K562 (cell line): ENCODE measurements at regions not wholly inside any gene's neighbourhood (a gene's known extent, or its start where the extent isn't known, plus 50 kb on each side); places are given as distances from the start of the nearest gene placed in this dataset.

Experiments
- ATAC-seq: fragments of 200-7000 bp; cut with Tn5 transposase; 3 replicates; pipeline ENCODE4 v1.9.1; 2020; ENCODE audit warnings: moderate library complexity
- BruUV-seq: library from RNA; stranded (reverse); fragments of 400-500 nt; replicated peaks from 2 replicates; lab custom pipeline; 2021; lab: Mats Ljungman, UMichigan
- CTCF ChIA-PET: fragments of 300-600 bp; formaldehyde crosslinking; extraction: SDS; loops from one replicate; lab custom pipeline; 2021; ENCODE audit warnings: low intra/inter-chr PET ratio; lab: Yijun Ruan, JAX
- POLR2A ChIA-PET: fragments of 300-600, 350-650 bp; sonication (Branson Sonifier 250); formaldehyde crosslinking; extraction: SDS; loops from one replicate; lab custom pipeline; 2021; ENCODE audit warnings: antibody characterized with exemption, inconsistent platforms; lab: Yijun Ruan, JAX
- DNase-seq, 4 experiments: peaks; one replicate each; pipeline versions ENCODE4 v3.0.0 to v3.0.0-alpha.2; 2011 to 2018; ENCODE audit warnings: low spot score in 3 of 4, mixed read lengths in 3 of 4; ENCODE audit errors: extremely low read depth in 1 of 4
- FAIRE-seq: peaks from 2 replicates; lab custom pipeline; 2011; peaks lifted over from hg19 to GRCh38; lab: Jason Lieb, UNC
- H2AFZ ChIP-seq: 2 replicates; pipeline ENCODE4 v1.6.0; 2011; ENCODE audit warnings: low read depth, low read length, control low read depth, inconsistent platforms
- H3K27ac ChIP-seq: fragments of 200-600 bp; 3 replicates; pipeline ENCODE4 v1.8.0; 2011; ENCODE audit warnings: low read depth, mild to moderate bottlenecking, control low read depth, inconsistent platforms, low read length, moderate library complexity, mixed read lengths; ENCODE audit errors: extremely low read depth
- H3K27me3 ChIP-seq, 2 experiments: fragments of 300-600 bp in 1 of 2; 2 replicates in 1 of 2; 3 replicates in 1 of 2; pipeline versions ENCODE4 v1.6.0 to v1.8.0; 2011; ENCODE audit warnings: inconsistent platforms in 2 of 2, low read length in 2 of 2, mild to moderate bottlenecking in 1 of 2, mixed read lengths in 1 of 2, moderate library complexity in 1 of 2; ENCODE audit not compliant: control insufficient read depth in 2 of 2, insufficient read depth in 2 of 2
- H3K36me3 ChIP-seq: fragments of 300-600 bp; 3 replicates; pipeline ENCODE4 v1.8.0; 2011; ENCODE audit warnings: mild to moderate bottlenecking, low read length, inconsistent platforms; ENCODE audit not compliant: control insufficient read depth, insufficient read depth
- H3K4me1 ChIP-seq, 2 experiments: fragments of 200-600 bp in 1 of 2; replicated peaks in 1 of 2; 2 replicates in 1 of 2; 3 replicates in 1 of 2; pipeline versions ENCODE4 v1.5.1 to v1.8.0; 2011; ENCODE audit warnings: inconsistent platforms in 2 of 2, low read length in 2 of 2, mild to moderate bottlenecking in 1 of 2, mixed read lengths in 1 of 2, moderate library complexity in 1 of 2; ENCODE audit not compliant: control insufficient read depth in 2 of 2, insufficient read depth in 2 of 2
- H3K4me2 ChIP-seq: 2 replicates; pipeline ENCODE4 v1.6.1; 2011; ENCODE audit warnings: low read length, control low read depth, inconsistent platforms, mixed read lengths; ENCODE audit not compliant: insufficient read depth
- H3K4me3 ChIP-seq: fragments of 200-600 bp; sonication (generic), shearing (Covaris generic); 2 replicates; pipeline ENCODE4 v1.5.1; 2016; ENCODE audit warnings: control low read depth, inconsistent platforms
- H3K79me2 ChIP-seq: fragments of 200-600 bp; 3 replicates; pipeline ENCODE4 v1.8.0; 2011; ENCODE audit warnings: low read length, inconsistent platforms; ENCODE audit not compliant: control insufficient read depth, insufficient read depth
- H3K9ac ChIP-seq, 2 experiments: 2 replicates each; pipeline versions ENCODE4 v1.6.0 to v1.6.1; 2011; ENCODE audit warnings: low read depth in 2 of 2, low read length in 2 of 2, control low read depth in 1 of 2, inconsistent platforms in 1 of 2, mild to moderate bottlenecking in 1 of 2, mixed read lengths in 1 of 2; ENCODE audit not compliant: insufficient read depth in 1 of 2
- H3K9me1 ChIP-seq: one replicate; pipeline ENCODE4 v1.6.0; 2011; ENCODE audit warnings: inconsistent platforms, mild to moderate bottlenecking, low read length, moderate library complexity; ENCODE audit not compliant: control insufficient read depth, insufficient read depth
- H3K9me3 ChIP-seq: replicated peaks from 2 replicates; pipeline ENCODE4 v1.5.1; 2011; ENCODE audit warnings: low read depth, low read length, inconsistent platforms; ENCODE audit not compliant: control insufficient read depth, insufficient read depth
- H4K20me1 ChIP-seq: replicated peaks from 2 replicates; pipeline ENCODE4 v1.6.1; 2011; ENCODE audit warnings: low read length, inconsistent platforms, mixed read lengths; ENCODE audit not compliant: control insufficient read depth, insufficient read depth
- BRCA1 ChIP-seq, 2 experiments: fragments of 450-650 bp in 1 of 2; sonication (generic) in 1 of 2; formaldehyde crosslinking in 1 of 2; IDR thresholded peaks; 2 replicates each; pipeline versions ENCODE4 v1.5.0 to v1.6.1; 2017 to 2020; ENCODE audit warnings: mild to moderate bottlenecking in 1 of 2, missing genetic modification reagents in 1 of 2
- E2F6 ChIP-seq, 2 experiments: IDR thresholded peaks; 2 replicates each; pipeline ENCODE4 v1.6.1; 2011; ENCODE audit warnings: borderline replicate concordance in 1 of 2, control low read depth in 1 of 2, low read depth in 1 of 2, low read length in 1 of 2, mild to moderate bottlenecking in 1 of 2, mixed read lengths in 1 of 2, moderate library complexity in 1 of 2; ENCODE audit not compliant: insufficient read depth in 1 of 2, insufficient read length in 1 of 2, poor library complexity in 1 of 2, severe bottlenecking in 1 of 2; ENCODE audit errors: extremely low read depth in 1 of 2
- ESRRA ChIP-seq: fragments of 450-650 bp; IDR thresholded peaks from 2 replicates; pipeline ENCODE4 v1.6.1; 2014; ENCODE audit warnings: low read depth, mild to moderate bottlenecking, moderate library complexity, borderline replicate concordance
- EWSR1 ChIP-seq: fragments of 450-650 bp; IDR thresholded peaks from 2 replicates; pipeline ENCODE4 v1.6.1; 2018; ENCODE audit warnings: borderline replicate concordance, mild to moderate bottlenecking, low read depth, moderate library complexity; ENCODE audit not compliant: partially characterized antibody
- KAT7 ChIP-seq: sonication (generic); formaldehyde crosslinking; IDR thresholded peaks from 2 replicates; pipeline ENCODE4 v1.8.0; 2022; ENCODE audit warnings: missing genetic modification reagents, mild to moderate bottlenecking, borderline replicate concordance
- MAFF ChIP-seq: IDR thresholded peaks from 2 replicates; pipeline ENCODE4 v1.6.1; 2012; ENCODE audit warnings: low read length, improper control_type of control experiment
- MEF2A ChIP-seq: IDR thresholded peaks from 2 replicates; pipeline ENCODE4 v1.6.1; 2011; ENCODE audit warnings: low read depth, mild to moderate bottlenecking, low read length, moderate library complexity; ENCODE audit not compliant: control insufficient read depth
- MYBL2 ChIP-seq, 2 experiments: fragments of 450-650 bp in 1 of 2; sonication (generic) in 1 of 2; formaldehyde crosslinking in 1 of 2; IDR thresholded peaks; 2 replicates each; pipeline versions ENCODE4 v1.6.1 to v1.8.1; 2017 to 2022; ENCODE audit warnings: borderline replicate concordance in 1 of 2, inconsistent platforms in 1 of 2, low read depth in 1 of 2, mild to moderate bottlenecking in 1 of 2, missing genetic modification reagents in 1 of 2, moderate library complexity in 1 of 2
- SIN3B ChIP-seq: fragments of 450-650 bp; IDR thresholded peaks from 2 replicates; pipeline ENCODE4 v1.6.1; 2017; ENCODE audit warnings: low read depth, mild to moderate bottlenecking, moderate library complexity
- SREBF1 ChIP-seq: fragments of 150-350 bp; IDR thresholded peaks from 2 replicates; pipeline ENCODE4 v1.6.1; 2014; ENCODE audit warnings: antibody characterized with exemption, low read depth, low read length, borderline replicate concordance
- TOE1 ChIP-seq, 2 experiments: fragments of 450-650 bp in 1 of 2; sonication (generic) in 1 of 2; formaldehyde crosslinking in 1 of 2; IDR thresholded peaks; 2 replicates each; pipeline versions ENCODE4 v1.7.1 to v1.8.0; 2016 to 2022; ENCODE audit warnings: borderline replicate concordance in 2 of 2, mild to moderate bottlenecking in 2 of 2, antibody characterized with exemption in 1 of 2, inconsistent platforms in 1 of 2, low read depth in 1 of 2, missing genetic modification reagents in 1 of 2, moderate library complexity in 1 of 2
- TRIM24 ChIP-seq, 2 experiments: fragments of 450-650 bp; IDR thresholded peaks; 2 replicates each; pipeline ENCODE4 v1.6.1; 2016
- ZNF444 ChIP-seq: fragments of 250-450 bp; sonication (Bioruptor Pico); IDR thresholded peaks from 2 replicates; pipeline ENCODE4 v1.4.0; 2020; ENCODE audit warnings: mild to moderate bottlenecking, moderate library complexity
- ZNF551 ChIP-seq: fragments of 250-450 bp; sonication (Bioruptor Pico); IDR thresholded peaks from 2 replicates; pipeline ENCODE4 v1.5.0; 2021; ENCODE audit warnings: mild to moderate bottlenecking, moderate library complexity
- WGBS: fragments of 100-300 bp; shearing (Covaris generic); methylation state at CpG from one replicate; pipeline ENCODE4 v1.1.6; 2016; ENCODE audit warnings: low coverage, mixed read lengths; ENCODE audit not compliant: insufficient coverage; ENCODE audit errors: missing lambda C conversion rate; 5-methylcytosine and 5-hydroxymethylcytosine counted together
- in situ Hi-C: fragments of 300-500 bp; cut with MboI; formaldehyde crosslinking; loops from 4 replicates; pipeline ENCODE4 v1.15.0; 2018; ENCODE audit warnings: inconsistent platforms, mixed read lengths
- intact Hi-C: fragments of 100-400 bp; cut with micrococcal nuclease; formaldehyde crosslinking; loops from 2 replicates; pipeline ENCODE4 v1.14.2; 2022
- TF ChIP-seq, protein P1 (sequence below): fragments of 250-450 bp; sonication (Bioruptor Pico); IDR thresholded peaks from 2 replicates; pipeline ENCODE4 v1.8.0; 2021; ENCODE audit warnings: moderate library complexity, mild to moderate bottlenecking, inconsistent platforms
- TF ChIP-seq, protein P2 (sequence below): IDR thresholded peaks from 2 replicates; pipeline ENCODE4 v1.6.1; 2016; ENCODE audit warnings: missing genetic modification characterization, missing compliant biosample characterization

GRCh38 chr14:97029800-97030199 is 232.6 kb downstream of the VRK1 start:
- WGBS = 0% methylated on average over 2 of the region's 2 CpGs
- intact Hi-C loops (no loop called here), in situ Hi-C loops (no loop called here)
- no peak overlapping the region for H3K27ac ChIP-seq
- H4K20me1 ChIP-seq = no peaks in the 10 kb centered on the region; the same call in 1 of the 2 replicates
- no peaks in the 10 kb centered on the region for H3K9me1 ChIP-seq
- H3K4me3 ChIP-seq = no peak overlapping the region
- H3K9me3 ChIP-seq = no peaks in the 10 kb centered on the region
- FAIRE-seq (no peak), ATAC-seq (no peak), DNase-seq (no peak)
- ChIA-PET POLR2A (no interaction called here), CTCF (no interaction called here)
- H3K4me2 ChIP-seq = no peak overlapping the region
- H3K9ac ChIP-seq = no peak overlapping the region
- H3K27me3 ChIP-seq = peaks cover 14 to 31% of the 10 kb centered on the region in 2 experiments; a peak in 4 of 5 replicates
- no peaks in the 10 kb centered on the region for H3K36me3 ChIP-seq
- H2AFZ ChIP-seq = no peak overlapping the region
- no peaks in the 10 kb centered on the region for H3K79me2 ChIP-seq
- peaks cover 0 to 10% of the 10 kb centered on the region in 2 experiments; a peak in 1 of 5 replicates for H3K4me1 ChIP-seq
- BruUV-seq = no TSS peak
- no peak for TF ChIP-seq EWSR1
- no peak for TF ChIP-seq MAFF
- TF ChIP-seq TOE1 (IDR thresholded peaks at IDR 0.05; ENCODE audit: borderline replicate concordance) = no peak
- no peak for TF ChIP-seq TOE1 (CRISPR knock-in tag; IDR thresholded peaks at IDR 0.05; ENCODE audit: borderline replicate concordance, low read depth)
- no peak for TF ChIP-seq TRIM24 (IDR thresholded peaks at IDR 0.05)
- TF ChIP-seq KAT7 = no peak
- no peak for TF ChIP-seq ZNF444 (CRISPR knock-in tag)
- no peak for TF ChIP-seq ESRRA
- TF ChIP-seq, protein P1, sequence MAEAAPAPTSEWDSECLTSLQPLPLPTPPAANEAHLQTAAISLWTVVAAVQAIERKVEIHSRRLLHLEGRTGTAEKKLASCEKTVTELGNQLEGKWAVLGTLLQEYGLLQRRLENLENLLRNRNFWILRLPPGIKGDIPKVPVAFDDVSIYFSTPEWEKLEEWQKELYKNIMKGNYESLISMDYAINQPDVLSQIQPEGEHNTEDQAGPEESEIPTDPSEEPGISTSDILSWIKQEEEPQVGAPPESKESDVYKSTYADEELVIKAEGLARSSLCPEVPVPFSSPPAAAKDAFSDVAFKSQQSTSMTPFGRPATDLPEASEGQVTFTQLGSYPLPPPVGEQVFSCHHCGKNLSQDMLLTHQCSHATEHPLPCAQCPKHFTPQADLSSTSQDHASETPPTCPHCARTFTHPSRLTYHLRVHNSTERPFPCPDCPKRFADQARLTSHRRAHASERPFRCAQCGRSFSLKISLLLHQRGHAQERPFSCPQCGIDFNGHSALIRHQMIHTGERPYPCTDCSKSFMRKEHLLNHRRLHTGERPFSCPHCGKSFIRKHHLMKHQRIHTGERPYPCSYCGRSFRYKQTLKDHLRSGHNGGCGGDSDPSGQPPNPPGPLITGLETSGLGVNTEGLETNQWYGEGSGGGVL (CRISPR knock-in tag) = no peak
- TF ChIP-seq ZNF551 = no peak
- no peak for TF ChIP-seq SREBF1
- TF ChIP-seq E2F6 (IDR thresholded peaks at IDR 0.05; ENCODE audit: borderline replicate concordance in 1 of 2, extremely low read depth in 1 of 2, insufficient read depth in 1 of 2, insufficient read length in 1 of 2, low read depth in 1 of 2, low read length in 1 of 2, poor library complexity in 1 of 2, severe bottlenecking in 1 of 2) = no peak
- no peak for TF ChIP-seq MYBL2 (IDR thresholded peaks at IDR 0.05; ENCODE audit: low read depth)
- no peak for TF ChIP-seq MYBL2 (CRISPR knock-in tag; IDR thresholded peaks at IDR 0.05; ENCODE audit: borderline replicate concordance)
- TF ChIP-seq SIN3B = no peak
- TF ChIP-seq, protein P2, sequence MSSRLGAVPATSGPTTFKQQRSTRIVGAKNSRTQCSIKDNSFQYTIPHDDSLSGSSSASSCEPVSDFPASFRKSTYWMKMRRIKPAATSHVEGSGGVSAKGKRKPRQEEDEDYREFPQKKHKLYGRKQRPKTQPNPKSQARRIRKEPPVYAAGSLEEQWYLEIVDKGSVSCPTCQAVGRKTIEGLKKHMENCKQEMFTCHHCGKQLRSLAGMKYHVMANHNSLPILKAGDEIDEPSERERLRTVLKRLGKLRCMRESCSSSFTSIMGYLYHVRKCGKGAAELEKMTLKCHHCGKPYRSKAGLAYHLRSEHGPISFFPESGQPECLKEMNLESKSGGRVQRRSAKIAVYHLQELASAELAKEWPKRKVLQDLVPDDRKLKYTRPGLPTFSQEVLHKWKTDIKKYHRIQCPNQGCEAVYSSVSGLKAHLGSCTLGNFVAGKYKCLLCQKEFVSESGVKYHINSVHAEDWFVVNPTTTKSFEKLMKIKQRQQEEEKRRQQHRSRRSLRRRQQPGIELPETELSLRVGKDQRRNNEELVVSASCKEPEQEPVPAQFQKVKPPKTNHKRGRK (tag) = no peak
- no peak for TF ChIP-seq MEF2A
- TF ChIP-seq BRCA1 (IDR thresholded peaks at IDR 0.05) = no peak
- no peak for TF ChIP-seq BRCA1 (CRISPR knock-in tag; IDR thresholded peaks at IDR 0.05)
